ENCODE measurements at regions not wholly inside any gene's neighbourhood (a gene's known extent, or its start where the extent isn't known, plus 50 kb on each side); places are given as distances from the start of the nearest gene placed in this dataset.

DNA sequence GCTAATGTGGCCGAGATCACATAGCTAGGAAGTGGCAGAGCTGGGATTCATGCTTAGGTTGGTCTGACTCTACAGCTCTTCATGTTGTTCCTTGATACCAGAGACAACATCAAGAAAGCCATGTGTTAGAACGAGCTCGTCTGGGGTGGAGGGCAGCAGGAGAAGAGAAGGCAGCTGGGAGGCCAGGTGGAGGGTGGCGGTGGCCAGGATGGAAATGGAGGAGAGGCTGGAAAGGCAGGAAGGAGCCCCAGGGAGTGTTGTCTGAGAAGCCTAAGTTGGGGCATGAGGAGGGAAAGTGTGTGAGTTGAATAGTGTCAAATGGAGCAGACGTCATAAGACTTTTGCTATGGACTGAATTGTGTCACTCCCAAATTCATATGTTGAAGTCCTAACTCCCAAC is 315.3 kb downstream of the GADD45G start:
- TF ChIP-seq, protein P1, sequence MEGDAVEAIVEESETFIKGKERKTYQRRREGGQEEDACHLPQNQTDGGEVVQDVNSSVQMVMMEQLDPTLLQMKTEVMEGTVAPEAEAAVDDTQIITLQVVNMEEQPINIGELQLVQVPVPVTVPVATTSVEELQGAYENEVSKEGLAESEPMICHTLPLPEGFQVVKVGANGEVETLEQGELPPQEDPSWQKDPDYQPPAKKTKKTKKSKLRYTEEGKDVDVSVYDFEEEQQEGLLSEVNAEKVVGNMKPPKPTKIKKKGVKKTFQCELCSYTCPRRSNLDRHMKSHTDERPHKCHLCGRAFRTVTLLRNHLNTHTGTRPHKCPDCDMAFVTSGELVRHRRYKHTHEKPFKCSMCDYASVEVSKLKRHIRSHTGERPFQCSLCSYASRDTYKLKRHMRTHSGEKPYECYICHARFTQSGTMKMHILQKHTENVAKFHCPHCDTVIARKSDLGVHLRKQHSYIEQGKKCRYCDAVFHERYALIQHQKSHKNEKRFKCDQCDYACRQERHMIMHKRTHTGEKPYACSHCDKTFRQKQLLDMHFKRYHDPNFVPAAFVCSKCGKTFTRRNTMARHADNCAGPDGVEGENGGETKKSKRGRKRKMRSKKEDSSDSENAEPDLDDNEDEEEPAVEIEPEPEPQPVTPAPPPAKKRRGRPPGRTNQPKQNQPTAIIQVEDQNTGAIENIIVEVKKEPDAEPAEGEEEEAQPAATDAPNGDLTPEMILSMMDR (optimal IDR thresholded peaks at IDR 0.05 in 1 of 3, IDR thresholded peaks at IDR 0.05 in 1 of 3, conservative IDR thresholded peaks at IDR 0.05 in 1 of 3; ENCODE audit: extremely low read depth in 1 of 3, insufficient read depth in 2 of 3, low read length in 3 of 3) = no peak
- no peak for TF ChIP-seq EZH2 (IDR thresholded peaks at IDR 0.05; ENCODE audit: low read length)

Data from keratinocyte (primary cell).